Glomerular visceral epithelial cell (primary cell): ENCODE measurements at regions not wholly inside any gene's neighbourhood (a gene's known extent, or its start where the extent isn't known, plus 50 kb on each side); places are given as distances from the start of the nearest gene placed in this dataset.
"Not testable (repeated sequence)": the region's sequence is repeated elsewhere in the genome, so short reads cannot be mapped to it uniquely, and the experiment has no call there.

Source experiments
- DNase-seq: peaks from one replicate; pipeline ENCODE4 v3.0.0-alpha.2; 2016; ENCODE audit errors: extremely low spot score

DNA sequence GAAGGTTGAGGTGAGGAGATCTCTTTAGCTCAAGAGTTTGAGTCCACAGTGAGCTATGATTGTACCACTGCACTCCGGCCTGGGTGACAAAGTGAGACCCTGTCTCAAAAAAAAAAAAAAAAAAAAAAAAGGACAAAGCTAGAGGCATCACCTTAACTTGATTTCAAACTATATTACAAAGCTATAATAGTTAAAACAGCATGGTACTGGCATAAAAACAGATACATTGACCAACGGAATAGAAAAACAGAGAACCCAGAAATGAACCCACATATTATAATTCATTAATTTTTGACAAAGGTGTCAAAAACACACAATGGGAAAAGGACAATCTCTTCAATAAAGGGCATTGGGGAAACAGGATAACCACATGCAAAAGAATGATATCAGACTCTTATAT lies 50.8 kb upstream of the MBOAT1 start:
- DNase-seq = no peak

DNA sequence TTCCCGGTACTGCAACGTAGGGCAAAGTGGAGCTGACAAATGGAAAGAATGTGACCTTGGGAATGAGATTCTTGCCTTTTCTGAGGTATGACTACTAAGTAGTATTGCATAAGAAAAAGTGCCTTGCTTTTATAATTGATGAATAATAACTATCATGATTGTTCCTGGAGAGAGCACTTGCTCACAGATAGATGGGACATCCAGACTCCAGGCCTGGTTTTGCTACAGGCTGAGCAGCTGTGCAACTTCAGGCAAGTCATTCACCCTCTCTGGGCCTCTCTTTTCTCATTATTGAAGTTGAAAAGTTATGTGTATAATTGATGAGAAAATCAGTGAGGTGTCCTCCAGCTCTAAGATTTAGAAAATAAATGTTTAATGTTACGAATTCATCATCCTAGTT lies 53.6 kb upstream of the MBOAT1 start:
- no peak for DNase-seq

DNA sequence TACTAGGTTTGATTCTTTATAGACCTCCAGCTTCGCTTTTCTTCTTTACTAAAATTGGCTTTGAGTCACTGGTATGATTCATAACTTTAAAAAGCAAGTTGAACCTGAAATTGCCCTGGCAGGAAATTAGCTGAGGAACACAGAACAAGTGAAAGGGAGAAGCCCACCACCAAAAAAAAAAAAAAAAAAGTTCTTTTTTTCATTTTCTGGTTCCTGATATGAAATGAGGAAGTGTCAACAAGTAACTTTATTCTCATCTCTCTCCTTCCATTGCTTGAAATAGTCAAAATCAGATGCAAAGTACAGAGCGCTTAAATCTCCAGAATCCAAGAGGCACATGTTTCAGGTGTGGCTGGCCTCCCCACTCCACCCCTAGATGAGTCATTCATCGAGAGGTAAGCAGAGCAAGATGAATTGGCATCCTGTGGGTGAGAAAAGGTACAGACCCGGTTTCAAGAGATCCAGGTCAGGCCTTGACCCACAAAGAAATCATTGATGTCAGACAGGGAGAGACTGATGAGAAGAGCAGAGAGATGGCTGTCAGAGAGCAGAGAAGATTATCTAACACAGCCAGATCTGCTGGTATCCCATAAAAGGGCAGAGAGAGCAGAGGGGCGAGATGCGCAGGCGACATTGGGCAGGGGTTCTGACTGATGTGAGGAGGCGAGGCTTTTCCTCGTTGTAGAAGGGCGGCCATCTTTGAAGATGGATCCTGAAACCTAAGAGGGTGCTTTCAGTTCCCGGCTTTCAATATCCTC lies 54.8 kb upstream of the MBOAT1 start:
- DNase-seq = no peak

DNA sequence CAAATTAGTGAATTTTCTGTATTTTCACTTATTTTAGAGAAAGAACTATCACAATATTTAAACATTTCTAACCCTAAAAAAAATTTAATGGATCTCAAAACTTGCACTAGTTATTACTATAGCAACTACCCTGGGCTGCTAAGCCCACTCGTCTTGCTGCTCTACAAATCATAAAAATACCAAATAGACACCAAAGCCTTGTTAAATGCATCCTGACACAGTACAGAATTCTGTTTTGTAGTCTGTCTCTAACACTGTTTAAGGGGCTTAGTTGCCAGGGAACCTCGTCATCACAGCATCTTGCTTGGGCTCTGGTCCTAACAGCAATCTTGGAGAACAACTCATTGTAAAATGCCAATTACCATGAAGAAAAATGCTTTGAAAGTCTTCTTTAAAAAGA lies 56.9 kb upstream of the MBOAT1 start:
- no peak for DNase-seq

DNA sequence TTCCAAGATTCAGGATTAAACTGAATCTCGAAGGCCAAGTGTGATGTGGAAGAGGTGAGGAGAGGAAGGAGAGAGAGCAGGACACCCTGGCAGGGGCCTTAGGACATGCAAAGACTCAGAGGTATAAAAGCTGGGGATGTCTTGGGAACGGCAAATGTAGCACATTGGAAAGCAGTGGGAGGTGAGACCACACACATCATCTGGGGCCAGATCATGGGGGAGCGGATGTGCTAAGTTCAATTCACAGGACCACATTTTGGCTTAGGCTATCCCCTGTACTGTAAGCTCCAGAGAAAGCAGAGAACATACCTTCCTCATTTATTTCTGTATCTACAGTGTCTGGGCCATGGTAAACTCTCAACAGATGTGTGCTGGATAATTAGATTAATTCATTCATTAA lies 59.5 kb upstream of the MBOAT1 start:
- no peak for DNase-seq

DNA sequence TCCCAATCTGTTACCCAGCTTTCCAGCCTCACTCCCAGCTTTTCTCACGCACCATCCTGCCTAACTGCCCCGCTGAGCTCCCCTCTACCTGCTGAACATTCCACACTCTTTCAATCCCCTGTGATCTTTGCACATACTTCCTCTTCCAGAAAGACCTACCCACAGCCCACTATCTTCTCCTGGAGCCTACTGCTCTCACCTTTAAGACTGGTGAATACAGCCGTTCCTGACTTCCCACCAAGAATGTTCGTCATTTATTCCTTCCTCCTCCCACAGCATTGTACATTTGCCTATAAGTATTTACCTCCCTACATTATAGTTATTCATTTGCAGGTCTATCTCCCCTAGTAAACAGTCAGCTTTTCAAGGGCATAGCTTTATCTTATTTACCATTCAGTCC lies 61.9 kb upstream of the MBOAT1 start:
- DNase-seq = no peak

DNA sequence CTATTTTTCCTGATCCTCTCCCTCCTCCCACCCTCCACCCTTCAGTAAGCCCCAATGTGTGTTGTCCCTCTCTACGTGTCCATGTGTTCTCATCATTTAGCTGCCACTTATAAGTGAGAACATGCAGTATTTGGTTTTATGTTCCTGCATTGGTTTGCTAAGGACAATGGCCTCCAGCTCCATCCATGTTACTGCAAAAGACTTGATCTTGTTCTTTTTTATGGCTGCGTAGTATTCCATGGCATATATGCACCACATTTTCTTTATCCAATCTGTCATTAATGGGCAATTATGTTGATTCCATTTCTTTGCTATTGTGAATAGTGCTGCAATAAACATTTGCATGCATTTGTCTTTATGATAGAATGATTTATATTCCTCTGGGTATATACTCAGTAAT lies 63.6 kb upstream of the MBOAT1 start:
- DNase-seq = not testable (repeated sequence)

DNA sequence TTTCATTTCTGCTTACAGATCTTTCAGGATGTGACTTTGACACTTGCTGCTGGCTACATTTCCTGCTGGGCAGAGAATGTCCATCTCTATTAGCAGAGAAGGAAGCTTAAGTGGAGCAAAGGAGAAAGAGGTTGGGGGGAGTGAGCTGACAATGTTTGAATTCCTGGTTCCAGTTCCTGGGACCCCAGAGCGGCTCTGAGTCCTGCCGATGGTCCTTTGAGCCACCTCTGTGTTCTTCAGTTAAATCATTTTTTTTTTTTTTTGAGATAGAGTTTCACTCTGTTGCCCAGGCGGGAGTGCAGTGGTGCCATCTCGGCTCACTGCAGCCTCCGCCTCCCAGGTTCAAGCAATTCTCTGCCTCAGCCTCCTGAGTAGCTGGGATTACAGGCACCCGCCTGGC lies 65.5 kb upstream of the MBOAT1 start:
- not testable (repeated sequence) for DNase-seq

DNA sequence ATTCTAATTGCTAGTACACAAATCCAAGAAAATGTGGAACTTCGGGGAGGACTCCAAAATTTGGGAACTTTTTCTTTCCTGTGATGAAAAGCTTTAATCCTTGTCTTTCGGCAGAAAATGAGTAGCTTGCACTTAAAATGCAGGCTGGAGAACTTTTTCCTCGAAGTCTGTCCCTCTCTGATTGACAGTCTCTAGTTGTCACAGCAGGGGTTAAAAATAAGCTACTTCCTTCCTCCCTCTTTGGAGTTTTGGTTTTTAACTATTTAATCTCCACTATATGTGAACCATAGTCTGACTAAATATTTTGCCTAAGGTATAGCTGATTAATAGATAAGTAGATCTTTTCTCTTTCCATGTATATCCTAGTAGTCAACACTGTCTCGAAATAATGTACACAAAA lies 66.8 kb upstream of the MBOAT1 start:
- no peak for DNase-seq

DNA sequence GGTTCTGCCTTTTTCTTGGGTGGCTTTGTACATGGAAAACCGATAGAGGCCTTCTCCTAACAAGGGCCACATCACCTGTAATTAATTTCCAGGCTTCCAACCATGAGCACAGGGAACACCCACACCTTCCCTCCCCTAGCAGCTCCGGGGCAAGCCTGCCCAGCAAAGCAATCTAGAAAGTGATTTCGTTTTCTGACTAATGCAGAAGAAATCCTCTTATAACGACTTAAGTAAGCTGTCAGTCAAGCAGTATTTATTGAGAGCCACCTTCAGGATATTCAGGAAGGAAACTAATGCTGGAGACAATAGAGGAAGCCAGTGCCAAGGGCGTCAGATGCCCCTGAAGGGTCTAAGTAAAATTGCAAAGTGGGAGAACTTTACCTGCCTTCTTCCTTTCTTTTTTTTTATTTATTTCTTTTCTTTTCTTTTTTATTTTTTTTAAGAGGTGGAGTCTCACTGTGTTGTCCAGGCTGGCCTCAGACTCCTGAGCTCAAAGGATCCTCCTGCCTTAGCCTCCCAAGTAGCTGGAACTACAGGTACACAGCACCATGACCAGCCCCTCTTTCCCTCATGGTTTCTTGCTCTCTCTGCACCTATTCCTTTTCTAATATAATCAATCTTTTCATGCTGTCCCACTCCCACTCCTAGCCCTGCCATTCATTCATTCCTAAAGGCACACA lies 67.5 kb upstream of the MBOAT1 start:
- DNase-seq = no peak

DNA sequence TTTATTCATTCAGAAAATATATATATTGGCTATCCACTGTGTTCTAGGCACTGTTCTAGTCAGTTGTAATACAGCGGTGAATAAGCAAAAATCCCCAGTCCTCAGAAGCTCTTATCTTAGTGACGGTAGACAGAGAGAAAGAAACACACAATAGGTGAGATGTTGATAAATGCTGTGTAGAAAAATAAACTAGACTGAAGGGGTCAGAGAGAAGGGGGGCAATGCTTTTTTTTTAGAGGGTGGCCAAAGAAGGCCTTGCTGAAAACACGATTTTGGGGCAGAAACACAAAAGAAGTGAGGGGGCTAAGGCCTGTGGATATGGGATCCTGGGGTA lies 68.0 kb upstream of the MBOAT1 start:
- no peak for DNase-seq

DNA sequence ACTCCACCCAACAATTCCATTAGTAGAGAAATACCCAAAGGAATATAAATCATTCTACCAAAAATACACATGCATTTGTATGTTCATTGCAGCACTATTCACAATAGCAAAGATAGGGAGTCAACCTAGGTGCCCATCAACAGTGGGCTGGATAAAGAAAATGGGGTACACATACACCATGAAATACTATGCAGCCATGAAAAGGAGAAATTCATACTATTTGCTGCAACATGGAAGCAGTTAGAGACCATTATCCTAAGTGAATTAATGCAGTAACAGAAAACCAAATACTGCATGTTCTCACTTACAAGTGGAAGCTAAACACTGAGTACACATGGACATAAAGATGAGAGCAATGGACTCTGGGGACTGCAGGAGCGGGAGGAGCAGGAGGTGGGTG lies 72.4 kb upstream of the MBOAT1 start:
- DNase-seq = no peak

DNA sequence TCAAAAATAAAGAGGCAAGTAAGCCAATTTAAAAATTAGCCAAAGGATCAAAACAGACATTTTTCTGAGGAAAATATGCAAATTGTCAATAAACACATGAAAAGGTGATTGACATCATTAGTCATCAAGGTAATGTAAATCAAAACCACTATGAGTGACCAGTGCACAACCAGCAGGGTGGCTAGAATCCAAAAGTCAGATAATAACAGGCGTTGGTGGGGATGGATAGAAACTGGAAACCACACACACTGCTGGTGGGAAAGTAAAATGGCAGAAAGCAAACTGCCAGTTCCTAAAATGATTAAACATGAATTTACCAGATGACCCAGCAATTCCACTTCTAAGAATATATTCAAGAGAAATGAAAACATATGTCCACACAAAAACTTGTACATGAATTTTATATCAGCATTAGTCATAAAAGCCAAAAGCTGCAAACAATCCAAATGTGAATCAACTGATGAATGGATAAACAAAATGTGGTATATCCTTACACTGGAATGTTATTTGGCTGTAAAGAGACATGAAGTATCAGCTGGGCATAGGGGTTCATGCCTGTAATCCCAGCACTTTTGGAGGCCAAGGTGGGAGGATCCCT lies 74.8 kb upstream of the MBOAT1 start:
- no peak for DNase-seq

DNA sequence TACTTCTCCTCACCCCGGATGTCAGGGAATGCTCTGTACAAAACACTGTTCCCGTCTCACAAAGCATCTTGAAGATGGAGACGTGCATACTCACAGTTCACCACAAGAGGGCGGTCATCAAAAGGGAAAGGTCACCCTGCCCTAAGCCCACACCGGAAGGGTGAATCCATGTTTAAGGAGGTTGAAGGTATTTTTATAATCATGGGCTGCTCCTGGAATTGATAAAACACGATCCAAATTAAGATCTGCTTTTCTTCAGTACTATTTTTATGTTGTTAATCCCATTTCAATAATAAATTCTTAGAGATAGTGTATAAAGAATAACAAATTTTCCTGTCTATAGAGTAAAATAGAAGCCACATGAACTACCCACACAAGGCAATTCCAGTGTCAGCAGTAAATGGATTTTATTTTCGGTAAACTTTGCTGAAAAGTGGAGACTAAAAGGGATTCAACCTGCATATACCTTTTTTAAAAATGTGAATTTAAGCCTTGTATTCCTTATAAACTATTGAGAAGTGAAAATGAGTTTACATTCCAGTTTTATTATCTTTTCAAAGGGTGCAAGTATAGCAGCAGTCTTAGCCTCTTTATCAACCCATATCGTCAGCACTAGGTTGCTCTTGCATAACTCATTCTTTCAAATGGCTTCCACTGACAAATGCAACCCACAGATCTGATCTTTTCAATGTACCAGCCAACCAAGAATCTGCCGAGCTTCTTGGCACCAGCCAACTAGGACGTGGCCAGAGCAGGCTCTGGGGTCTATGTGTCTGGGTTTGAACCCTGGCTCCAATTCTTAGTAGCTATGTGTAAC lies 79.7 kb upstream of the MBOAT1 start:
- DNase-seq = peak; percentile 85

DNA sequence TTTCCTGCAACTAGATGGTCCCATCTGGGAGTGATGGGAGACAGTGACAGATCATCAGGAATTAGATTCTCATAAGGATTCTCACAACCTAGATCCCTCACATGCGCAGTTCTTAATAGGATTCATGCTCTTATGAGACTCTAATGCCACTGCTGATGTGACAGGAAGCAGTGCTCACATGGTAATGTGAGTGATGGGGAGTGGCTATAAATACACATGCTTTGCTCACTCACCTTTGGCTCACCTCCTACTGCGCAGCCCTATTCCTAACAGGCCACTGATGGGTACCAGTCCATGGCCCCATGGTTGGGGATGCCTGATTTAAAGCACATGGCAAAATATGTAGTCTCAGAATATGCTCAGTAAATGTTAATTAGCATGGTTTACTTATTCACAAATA lies 80.6 kb upstream of the MBOAT1 start:
- DNase-seq = no peak

DNA sequence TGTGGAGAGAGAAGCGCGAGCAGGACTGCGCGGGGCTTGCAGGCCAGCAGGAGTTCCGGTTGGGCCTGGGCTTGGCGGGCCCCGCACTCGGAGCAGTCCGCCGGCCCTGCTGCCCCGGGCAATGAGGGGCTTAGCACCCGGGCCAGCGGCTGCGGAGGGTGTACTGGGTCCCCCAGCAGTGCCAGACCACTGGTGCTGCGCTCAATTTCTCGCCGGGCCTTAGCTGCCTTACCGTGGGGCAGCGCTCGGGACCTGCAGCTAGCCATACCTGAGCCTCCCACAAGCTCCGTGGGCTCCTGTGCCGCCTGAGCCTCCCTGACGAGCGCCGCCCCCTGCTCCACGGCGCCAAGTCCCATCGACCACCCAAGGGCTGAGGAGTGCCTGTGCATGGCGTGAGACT lies 89.0 kb upstream of the MBOAT1 start:
- DNase-seq = no peak

DNA sequence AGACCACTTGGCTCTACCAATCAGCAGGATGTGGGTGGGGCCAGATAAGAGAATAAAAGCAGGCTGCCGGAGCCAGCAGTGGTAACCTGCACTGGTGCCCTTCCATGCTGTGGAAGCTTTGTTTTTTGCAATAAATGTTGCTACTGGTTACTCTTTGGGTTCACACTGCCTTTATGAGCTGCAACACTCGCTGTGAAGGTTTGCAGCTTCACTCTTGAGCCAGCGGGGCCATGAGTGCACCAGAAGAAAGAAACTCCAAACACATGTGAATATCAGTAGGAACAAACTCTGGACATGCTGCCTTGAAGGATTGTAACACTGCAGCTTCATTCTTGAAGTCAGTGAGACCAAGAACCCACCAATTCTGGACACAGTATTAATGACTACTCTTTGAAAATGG lies 89.9 kb upstream of the MBOAT1 start:
- no peak for DNase-seq

DNA sequence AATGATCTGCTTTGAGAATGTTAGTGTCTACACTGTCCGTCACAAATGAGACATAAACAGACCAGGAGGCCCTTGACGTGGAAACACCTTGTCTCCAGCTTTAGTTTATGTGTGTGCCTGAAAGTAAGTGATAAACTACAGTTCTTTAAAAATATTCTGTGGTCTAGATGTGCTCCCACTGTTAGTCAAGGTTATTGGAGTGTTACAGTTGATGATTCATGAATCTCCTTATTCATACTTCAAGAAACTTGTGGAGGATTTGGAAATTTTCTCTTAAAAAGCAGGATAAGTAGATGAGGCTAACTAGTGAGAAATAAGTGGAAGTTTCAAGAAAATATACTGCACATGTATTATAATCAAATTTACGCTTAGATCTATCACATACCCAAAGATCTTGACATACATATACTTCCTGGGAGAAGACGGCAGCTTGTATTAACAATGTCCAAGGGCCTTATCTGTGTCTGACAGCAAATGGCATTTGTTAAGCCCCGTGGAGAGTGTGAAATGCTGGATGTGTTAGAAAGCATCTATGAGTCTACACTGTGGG lies 90.5 kb upstream of the MBOAT1 start:
- DNase-seq = peak; percentile 50

DNA sequence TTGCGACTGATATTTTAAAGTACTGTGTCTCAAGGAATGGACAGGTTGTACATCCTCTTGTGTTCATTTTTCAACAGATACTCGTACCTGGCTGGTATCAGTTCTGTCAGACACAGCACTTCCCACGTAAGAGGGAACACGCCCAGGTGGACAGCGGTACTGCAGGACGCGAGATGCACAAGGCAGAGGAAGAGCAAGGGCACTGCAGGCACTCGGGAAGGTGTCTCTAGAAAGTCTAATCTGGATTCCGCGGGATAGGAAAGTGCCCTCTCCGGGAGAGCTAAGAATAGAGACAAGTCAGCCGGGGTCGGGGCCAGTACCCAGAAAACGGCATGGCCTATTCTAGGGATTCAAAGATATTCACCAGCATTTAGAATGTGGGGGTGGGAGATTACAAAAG lies 94.2 kb upstream of the MBOAT1 start:
- no peak for DNase-seq

DNA sequence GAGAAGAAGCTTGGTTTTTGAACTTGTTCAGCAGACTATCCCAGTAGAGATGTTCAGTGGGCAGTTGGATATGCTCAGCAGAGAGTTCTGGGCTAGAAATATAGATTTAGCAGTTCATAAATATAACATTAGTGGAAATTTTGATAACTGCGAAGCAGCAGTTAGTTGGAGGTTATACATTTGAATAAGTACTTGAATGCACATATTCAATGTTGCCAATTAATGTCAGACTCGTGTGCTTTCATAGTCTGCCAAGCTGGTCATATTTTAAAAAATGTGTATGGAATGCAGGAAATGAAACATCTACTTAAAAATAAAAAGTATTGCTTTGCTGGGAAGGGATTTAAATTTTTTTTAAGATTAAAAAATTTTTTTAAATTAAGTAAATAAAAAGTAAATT lies 92.5 kb upstream of the E2F3 start:
- DNase-seq = no peak

DNA sequence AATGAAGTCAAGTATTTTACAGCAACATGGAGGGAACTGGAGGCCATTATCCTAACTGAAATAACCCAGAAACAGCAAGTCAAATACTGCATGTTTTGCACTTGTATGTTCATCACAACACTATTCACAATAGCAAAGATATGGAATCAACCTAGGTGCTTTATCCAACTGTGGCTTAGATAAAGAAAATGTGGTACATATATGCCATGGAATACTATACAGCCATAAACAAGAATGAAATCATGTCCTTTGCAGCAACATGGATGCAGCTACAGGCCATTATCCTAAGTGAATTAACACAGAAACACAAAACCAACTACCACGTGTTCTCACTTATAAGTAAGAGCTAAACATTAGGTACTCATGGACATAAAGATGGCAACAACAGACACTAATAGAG lies 91.5 kb upstream of the E2F3 start:
- no peak for DNase-seq

DNA sequence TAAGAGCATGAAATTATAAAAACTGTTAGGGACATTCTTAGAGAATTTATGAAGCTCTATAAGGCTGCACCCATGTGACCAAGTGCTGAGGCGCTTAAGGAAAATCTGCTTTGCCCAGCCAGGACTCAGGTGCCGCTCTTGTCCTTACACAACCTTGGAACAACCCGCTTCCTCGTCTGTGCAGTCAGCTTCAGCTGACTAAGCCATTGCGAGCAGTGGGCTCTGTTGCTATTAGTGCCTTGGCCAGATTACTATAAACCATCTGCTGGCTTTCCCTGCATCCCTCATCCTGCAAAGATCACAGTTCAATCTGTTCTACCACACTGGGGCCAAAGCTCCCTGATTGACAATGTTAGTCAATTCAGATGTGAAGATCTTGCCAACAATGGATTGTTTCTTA lies 89.1 kb upstream of the E2F3 start:
- no peak for DNase-seq
